SW480 (cell line): ENCODE measurements at regions not wholly inside any gene's neighbourhood (a gene's known extent, or its start where the extent isn't known, plus 50 kb on each side); places are given as distances from the start of the nearest gene placed in this dataset.
"Not testable (repeated sequence)": the region's sequence is repeated elsewhere in the genome, so short reads cannot be mapped to it uniquely, and the experiment has no call there.

Experiments
- DNase-seq: peaks from one replicate; pipeline ENCODE4 v3.0.0-alpha.2; 2016; ENCODE audit warnings: low spot score

GRCh38 chr12:68387338-68387737 lies 55.2 kb upstream of the MDM1 start:
- DNase-seq = no peak

DNA sequence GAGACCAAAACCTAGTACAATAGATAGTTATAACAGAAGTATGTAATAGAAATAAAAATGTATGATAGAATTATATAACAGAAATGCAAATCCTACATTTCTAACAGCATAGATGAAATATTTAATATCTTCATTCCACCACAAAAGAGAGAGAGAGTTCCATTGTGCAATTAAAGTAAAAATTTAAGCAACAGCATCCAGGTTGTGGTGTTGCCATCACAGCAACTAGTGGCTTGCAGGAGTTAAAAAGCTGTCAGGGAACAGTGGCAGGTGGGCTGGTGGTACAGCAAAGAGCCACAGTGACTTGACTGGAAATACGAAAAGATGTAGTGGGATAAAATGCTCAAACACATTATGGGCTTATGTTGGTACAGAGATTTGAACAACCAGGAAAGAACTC lies 57.1 kb upstream of the MDM1 start:
- no peak for DNase-seq

- no peak for DNase-seq
Observed at GRCh38 chr12:68391937-68392336, 59.8 kb upstream of the MDM1 start.

DNA sequence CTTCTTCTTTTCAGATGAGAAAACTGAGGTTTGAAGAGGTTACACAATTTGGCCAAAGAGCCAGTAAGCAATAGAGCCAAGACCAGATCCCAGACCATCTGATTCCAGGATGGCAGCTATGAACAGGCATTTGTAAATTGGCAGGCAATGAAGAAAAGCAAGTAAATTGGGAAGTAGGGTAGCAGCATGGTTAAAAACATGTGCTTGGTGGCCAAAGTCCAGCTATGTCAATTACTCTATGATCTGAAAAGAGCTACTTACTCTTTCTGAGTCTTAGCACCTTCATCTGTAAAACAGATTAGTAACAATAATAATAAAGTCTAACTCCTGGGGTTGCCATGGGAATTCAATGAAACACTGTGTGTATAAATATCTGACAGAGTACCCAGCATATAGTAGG lies 60.2 kb upstream of the MDM1 start:
- DNase-seq = no peak

DNA sequence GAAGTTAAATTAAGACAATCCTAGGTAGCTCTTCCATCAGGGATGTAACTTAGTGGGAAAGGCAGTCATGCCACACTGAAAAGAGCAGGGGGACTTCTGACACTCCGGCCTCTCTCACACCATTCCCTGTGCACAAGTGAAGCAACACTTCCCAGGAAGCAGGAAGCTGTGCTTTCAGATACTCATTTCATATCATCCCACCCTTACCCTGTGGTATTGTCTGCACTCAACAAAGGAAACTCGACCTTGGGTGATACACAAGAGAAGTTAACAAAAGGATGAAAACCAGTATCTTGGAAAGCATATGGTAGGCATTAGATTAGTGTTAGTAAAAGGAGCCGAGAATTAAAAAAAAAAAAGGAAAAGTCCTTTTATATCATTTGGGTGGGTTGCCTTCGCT lies 61.3 kb upstream of the MDM1 start:
- no peak for DNase-seq

DNA sequence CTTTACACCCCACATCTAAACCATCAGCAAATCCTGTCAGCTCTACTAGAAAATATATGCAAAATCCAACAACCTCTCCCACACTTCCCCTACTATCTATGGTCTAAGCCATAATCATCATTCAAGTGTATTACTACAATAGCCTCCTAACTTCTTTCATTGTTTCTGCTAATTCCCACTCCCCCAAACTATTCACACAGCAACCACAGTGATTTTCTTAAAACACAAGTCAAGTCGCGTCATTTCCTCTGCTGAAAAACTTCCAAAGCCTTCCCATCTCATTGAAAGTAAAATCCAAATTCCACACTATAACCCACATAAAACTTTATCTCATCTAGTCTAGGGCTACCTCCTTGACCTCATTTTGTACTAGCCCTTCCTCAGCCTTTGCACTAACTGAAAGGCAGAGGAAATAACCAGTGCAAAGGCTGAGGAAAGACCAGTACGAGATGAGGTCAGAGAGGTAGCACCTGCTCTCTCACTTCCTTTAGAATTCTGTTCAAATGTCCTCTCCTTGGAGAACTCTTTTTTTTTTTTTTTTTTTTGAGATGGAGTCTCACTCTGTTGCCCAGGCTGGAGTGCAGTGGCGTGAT lies 65.5 kb upstream of the MDM1 start:
- DNase-seq = no peak

DNA sequence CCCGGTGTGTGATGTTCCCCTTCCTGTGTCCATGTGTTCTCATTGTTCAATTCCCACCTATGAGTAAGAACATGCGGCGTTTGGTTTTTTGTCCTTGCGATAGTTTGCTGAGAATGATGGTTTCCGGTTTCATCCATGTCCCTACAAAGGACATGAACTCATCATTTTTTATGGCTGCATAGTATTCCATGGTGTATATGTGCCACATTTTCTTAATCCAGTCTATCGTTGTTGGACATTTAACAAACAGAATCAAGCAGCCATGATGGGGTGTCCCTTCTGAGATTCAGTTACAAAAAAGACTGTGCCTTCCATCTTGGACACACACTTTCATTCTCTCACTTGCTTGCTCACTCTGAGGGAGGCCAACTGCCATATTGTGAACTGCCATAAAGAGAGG lies 66.5 kb upstream of the MDM1 start:
- DNase-seq = not testable (repeated sequence)

GRCh38 chr12:68400226-68400829 lies 68.2 kb upstream of the MDM1 start:
- no peak for DNase-seq

DNA sequence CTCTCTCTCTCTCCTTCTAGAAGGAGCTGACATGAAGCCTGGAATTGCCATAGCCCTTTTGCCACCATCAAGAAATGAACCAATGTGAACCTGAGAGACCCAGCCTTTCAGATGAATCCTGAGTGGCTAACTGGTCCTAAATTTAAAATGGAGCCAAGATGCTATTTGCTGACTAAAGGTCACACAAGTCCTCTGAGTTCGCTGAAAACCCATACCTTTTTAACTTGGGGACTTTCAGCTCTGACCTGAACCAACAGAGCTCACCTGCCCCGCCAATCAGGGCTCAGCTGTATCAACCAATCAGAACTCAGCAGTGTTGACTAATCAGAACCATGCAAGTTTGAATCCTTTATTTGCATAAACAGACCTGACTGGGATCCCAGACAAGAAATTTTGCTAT lies 70.3 kb upstream of the MDM1 start:
- no peak for DNase-seq

- no peak for DNase-seq
Observed at GRCh38 chr12:68403296-68403695, 71.1 kb upstream of the MDM1 start.

DNA sequence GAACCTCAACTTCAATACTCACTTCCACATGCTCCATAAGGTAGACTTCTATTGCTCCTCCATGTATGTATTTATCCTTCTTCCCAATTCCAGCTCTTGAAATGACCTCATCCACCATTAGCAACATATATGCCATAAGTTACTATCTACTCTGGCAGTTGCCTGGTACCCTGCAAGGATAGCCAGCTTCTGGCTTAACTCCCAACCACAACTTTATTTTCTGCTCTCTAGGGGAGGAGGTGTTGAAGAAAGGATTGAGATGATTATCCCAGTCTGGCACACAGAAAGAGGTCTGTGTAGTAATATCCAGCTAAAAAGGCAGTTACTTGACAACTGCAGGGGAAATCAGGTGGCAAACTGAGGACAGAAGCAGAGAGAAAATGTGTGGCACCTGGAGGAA lies 71.5 kb upstream of the MDM1 start:
- DNase-seq = no peak

DNA sequence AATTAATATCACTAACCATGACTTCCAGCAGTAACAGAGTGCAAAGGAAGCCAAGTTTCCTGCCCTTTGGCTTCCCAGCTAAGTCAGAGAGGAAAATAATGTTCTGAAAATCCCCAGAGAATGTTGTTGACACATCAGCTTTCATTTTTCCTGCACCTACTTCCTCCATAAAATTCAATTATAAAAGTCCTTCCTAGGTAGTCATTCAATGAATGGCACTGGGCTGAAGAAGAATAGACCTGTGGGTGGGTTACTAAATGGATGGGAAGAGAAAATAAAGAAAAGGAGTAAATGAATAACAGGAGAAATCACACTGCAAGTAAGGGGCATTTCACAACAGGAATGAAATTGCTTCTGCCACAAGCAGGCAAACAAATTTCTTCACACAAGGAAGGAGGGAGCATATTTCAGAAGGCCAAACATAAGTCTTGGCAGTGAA lies 73.2 kb upstream of the MDM1 start:
- DNase-seq = no peak

- no peak for DNase-seq
Observed at GRCh38 chr12:68406134-68406576, 74.0 kb upstream of the MDM1 start.

- DNase-seq = no peak
Observed at GRCh38 chr12:68406911-68407310, 74.7 kb upstream of the MDM1 start.

GRCh38 chr12:68410018-68410660 lies 78.0 kb upstream of the MDM1 start:
- no peak for DNase-seq

GRCh38 chr12:68411371-68411770 lies 79.2 kb upstream of the MDM1 start:
- DNase-seq = no peak

GRCh38 chr12:68414988-68415387 lies 82.8 kb upstream of the MDM1 start:
- no peak for DNase-seq

GRCh38 chr12:68416350-68416749 lies 84.2 kb upstream of the MDM1 start:
- no peak for DNase-seq

- DNase-seq = no peak
Observed at GRCh38 chr12:68416826-68417225, 84.7 kb upstream of the MDM1 start.

DNA sequence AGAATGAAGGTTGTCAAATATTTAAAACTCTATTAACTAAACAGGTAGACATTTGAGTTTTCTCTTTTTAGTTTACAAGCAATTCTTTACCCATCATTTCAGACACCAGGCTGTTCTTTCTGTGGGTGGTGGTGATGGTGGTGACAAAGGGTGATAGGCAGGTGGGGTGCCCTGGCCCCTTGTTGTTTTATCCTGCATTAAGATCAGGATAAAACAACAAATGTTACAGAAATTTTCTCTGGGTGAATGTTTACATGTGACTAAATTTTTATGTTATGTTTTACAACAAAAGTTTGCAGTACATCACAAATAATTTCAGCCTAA lies 85.9 kb upstream of the MDM1 start:
- DNase-seq = no peak

DNA sequence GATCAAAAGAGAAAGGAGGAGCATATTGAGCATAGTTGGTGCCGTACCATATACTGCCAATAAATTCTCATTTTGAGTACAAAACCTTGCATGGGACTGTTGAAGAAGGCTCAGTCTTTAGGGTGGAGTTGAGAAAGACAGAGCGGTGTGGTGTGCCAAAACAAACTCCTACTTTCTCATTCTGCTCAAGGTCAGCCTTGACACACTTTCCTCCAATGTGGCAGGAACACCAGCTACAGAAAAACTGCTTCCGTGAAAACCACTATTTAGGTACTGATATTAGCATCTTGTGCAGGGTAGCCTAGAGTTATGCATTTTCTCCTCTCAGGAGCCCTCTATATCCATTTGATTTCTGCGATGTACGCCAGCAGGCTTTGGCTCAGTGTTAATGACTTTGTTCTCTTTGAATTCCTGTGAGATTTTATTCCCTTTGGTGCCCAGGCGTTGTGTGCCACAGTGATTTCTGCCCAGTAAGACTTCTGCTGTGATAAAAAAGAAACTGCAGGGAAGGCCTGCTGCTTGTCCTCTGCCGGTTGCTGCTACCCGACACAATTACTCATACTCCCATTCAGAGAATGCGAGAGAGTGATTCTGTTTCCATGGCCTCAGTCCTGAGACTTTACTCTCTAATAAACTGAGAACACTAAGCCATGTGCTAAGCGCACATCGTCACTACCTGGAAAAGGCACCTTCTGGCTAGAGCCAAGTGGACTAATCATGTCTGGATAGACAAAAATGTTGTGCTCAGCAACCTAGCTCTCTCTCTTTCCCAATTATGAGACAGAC lies 88.3 kb upstream of the MDM1 start:
- DNase-seq = no peak

DNA sequence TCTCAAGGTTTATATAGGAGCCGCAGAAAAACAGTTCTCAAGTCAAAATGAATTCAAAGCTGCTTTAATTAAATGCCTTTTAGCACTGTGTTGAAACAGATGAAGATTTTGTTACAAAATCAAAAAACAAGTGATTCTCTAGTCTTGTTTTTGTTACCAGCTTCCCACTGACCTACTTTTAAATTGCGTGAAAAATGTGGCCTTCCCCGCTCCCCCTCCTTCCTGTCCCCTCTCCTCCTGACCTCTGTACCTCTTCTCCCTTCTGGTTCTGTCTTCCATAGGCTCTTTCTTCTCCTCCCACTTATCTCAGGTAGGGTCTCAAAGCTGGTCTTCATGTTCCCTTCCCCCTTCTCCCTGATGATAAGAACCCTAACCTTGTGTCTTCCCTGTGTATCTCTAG lies 90.0 kb upstream of the MDM1 start:
- no peak for DNase-seq

DNA sequence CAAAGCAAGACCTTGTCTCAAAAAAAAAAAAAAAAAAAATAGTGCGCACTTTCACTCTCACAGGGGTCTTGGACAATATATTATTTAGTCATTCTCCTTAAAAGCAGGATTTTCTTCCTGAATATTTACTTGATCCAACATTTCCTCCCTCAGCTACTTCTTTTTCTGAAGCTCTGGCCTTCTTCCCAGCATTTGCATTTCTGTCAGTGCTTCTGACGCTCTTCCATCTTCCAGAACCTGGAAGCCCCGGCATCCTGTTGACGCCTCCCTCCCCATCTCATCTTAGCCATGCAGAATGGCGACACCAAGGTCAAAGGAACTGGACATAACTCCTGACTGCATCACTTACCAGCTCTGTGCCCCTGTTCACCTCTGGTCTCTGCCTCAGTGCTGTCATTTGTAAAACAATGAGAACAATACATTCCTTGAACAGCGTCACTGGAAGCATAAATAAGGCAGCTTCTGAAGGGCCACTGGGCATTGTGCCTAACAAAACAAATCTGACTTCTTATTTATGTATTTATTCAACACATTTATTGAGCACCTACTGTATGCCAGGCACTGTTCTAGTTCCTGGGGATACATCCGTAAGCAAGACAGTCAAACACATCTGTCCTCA lies 90.9 kb upstream of the MDM1 start:
- DNase-seq = no peak
